Fibroblast of the aortic adventitia (primary cell): ENCODE measurements at regions not wholly inside any gene's neighbourhood (a gene's known extent, or its start where the extent isn't known, plus 50 kb on each side); places are given as distances from the start of the nearest gene placed in this dataset.

Experiments
- DNase-seq: peaks from one replicate; pipeline ENCODE4 v3.0.0-alpha.2; 2010; ENCODE audit warnings: low read depth
- H3K4me3 ChIP-seq: 2 replicates; pipeline ENCODE4 v1.5.1; 2011; ENCODE audit warnings: low read depth, mild to moderate bottlenecking, control low read depth, low read length, moderate library complexity
- TF ChIP-seq, protein P1 (sequence below): IDR thresholded peaks from 2 replicates; pipeline ENCODE4 v1.5.1; 2011; ENCODE audit warnings: mild to moderate bottlenecking, low read length, control low read depth, inconsistent platforms; ENCODE audit not compliant: insufficient read depth

DNA sequence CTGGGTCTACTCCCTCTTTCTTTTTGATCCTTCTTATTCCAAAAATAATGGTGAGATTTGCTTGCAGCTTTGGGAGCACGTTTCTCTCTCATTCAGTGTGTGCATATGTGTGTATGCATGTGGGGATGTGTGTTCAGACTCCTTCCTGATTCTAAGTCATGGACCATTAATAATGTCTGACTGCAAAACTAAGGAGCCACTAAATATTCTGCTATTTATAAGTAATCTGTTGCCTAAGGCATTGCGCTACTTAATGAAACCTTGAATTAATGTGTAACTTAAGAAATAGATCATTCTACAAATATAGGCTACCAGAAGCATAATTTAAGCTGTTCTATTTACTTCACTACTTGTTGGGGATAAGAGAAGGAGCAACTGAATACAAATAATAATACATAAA lies 182.1 kb downstream of the TFCP2L1 start:
- H3K4me3 ChIP-seq, result no peak overlapping the region
- TF ChIP-seq, protein P1, sequence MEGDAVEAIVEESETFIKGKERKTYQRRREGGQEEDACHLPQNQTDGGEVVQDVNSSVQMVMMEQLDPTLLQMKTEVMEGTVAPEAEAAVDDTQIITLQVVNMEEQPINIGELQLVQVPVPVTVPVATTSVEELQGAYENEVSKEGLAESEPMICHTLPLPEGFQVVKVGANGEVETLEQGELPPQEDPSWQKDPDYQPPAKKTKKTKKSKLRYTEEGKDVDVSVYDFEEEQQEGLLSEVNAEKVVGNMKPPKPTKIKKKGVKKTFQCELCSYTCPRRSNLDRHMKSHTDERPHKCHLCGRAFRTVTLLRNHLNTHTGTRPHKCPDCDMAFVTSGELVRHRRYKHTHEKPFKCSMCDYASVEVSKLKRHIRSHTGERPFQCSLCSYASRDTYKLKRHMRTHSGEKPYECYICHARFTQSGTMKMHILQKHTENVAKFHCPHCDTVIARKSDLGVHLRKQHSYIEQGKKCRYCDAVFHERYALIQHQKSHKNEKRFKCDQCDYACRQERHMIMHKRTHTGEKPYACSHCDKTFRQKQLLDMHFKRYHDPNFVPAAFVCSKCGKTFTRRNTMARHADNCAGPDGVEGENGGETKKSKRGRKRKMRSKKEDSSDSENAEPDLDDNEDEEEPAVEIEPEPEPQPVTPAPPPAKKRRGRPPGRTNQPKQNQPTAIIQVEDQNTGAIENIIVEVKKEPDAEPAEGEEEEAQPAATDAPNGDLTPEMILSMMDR, result no peak
- DNase-seq, result no peak

DNA sequence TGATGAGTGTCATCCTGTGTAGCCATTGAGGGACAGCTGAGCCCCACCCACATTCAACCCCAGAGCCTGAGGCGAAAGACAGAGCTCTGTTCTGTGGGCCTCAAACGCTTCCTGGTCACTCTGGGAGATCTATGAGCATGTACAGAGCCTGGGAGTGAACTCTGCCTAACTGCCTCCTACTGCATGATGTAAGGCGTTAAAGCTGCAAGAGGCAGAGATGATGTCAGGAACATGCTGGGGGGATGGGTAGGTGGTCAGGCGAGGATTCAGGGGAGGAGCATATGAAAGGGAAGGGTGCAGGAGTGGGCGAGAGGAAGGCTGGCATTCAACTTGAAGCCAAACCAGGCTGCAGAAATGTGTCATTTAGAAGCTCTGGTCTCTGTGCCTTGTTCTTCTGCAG lies 181.0 kb downstream of the TFCP2L1 start:
- no peak for DNase-seq
- no peak overlapping the region for H3K4me3 ChIP-seq
- TF ChIP-seq, protein P1, result no peak

DNA sequence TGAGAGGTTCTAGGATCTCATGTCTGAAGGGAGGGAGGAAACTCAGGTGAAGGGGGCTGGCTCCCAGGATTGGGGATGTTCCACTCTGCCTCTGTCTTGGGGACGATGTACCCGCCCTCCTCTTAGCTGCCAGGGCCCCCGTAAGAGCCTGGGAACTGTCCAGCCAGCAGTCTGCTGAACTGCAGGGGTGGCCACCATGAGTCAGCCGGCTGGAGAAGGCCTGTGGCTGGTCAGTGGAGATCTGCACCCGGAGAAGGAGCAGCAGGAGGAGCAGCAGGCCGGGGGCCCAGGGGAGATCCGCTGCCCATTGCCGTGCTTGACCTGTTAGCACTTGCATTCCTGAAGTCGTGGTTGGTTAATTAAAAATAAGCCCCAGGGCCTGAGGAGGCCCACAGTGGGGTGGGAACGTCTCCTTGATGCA lies 180.3 kb downstream of the TFCP2L1 start:
- TF ChIP-seq, protein P1, result no peak
- H3K4me3 ChIP-seq, result no peak overlapping the region
- no peak for DNase-seq

DNA sequence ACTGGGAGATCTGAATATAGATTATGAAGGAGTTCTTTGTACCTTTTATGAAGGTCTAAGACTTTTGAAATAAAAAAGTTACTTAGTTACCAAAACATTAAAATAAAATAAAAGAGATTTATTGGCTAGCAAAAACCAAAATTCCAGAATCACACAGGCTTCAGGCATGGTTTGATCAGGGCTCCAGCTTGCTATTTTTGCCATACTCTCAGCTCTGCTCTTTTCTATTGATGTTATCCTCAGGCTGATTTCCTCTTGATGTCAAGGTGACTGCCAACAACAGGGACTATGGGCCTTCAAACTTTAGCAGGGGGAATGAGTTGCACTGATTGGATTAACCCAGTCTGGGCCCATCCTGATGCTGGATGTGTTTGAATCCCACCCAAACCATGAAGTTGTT lies 174.1 kb downstream of the TFCP2L1 start:
- no peak for DNase-seq
- no peak overlapping the region for H3K4me3 ChIP-seq
- TF ChIP-seq, protein P1, result no peak

DNA sequence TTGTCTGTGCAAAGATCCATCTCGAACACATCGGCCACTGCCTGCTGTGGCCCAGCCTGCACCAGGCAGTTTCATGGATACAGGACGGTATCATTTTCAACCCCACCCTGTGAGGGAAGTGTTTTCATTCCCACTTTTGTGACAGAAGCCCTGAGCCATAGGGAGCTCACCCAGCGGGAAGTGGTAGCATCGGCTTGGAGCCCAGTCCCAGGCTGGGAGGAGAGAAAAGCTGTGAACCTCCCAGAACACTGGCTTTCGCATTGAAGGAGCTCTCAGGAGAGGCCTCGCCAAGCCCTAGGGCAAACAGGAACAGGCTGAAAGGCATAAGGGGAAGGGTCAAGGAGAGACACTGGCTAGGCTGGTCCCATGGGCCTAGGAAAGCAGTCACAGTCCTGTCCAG lies 166.1 kb downstream of the TFCP2L1 start:
- TF ChIP-seq, protein P1, result no peak
- no peak overlapping the region for H3K4me3 ChIP-seq
- DNase-seq, result no peak

DNA sequence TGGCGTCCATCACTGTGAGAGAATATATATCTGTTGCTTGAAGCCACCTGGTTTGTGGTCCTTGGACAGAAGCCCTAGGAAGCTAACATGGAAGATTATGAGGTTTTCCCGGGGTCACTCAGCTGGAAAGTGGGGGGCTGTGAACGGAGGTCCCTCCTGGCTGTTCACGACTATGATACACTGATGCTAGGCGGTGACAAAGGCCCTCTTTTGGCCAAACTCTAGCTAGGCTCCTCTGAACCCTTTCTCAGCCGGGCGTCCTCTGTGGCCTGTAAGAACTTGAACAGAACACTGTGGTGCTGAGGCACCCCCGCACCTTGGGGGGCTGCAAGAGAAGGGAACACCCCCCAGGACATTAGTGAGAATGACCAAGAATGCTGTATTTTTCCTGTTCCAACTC lies 164.6 kb downstream of the TFCP2L1 start:
- DNase-seq, result no peak
- TF ChIP-seq, protein P1, result no peak
- H3K4me3 ChIP-seq, result no peak overlapping the region

DNA sequence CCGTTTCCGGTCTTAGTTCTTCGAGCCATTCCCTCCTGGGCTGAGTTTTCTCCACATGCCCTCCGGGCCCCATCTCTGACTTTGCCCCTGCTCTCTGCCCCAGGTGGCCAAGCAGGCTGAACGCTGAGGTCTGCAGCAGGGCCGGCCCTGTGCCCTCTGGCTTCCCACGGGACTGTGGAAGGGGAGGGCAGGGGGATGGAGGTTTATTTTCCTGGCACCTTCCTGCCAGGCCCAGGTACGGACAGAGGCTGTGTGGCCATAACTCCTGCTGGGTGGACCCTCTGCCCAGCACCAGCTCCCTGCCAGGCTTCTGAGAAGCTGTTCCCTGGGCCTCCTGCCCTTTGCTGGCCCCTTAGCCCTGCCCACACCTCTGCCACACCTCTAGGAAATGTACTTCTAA lies 164.0 kb downstream of the TFCP2L1 start:
- TF ChIP-seq, protein P1, result no peak
- no peak overlapping the region for H3K4me3 ChIP-seq
- DNase-seq, result no peak
